SK-N-MC (cell line): ENCODE measurements at regions not wholly inside any gene's neighbourhood (a gene's known extent, or its start where the extent isn't known, plus 50 kb on each side); places are given as distances from the start of the nearest gene placed in this dataset.

ENCODE experiments used
- DNase-seq: peaks from one replicate; pipeline ENCODE4 v3.0.0-alpha.2; 2011; ENCODE audit warnings: low read depth, low spot score
- H3K27ac ChIP-seq: fragments of 200-600 bp; sonication (generic); 2 replicates; pipeline ENCODE4 v1.5.1; 2016; ENCODE audit warnings: mixed run types
- H3K36me3 ChIP-seq: fragments of 200-600 bp; sonication (generic); 2 replicates; pipeline ENCODE4 v1.6.1; 2017; ENCODE audit warnings: antibody characterized with exemption, low read length, mixed read lengths; ENCODE audit not compliant: insufficient read depth
- H3K4me3 ChIP-seq: fragments of 200-600 bp; sonication (generic); 2 replicates; pipeline ENCODE4 v1.5.1; 2016
- H3K9ac ChIP-seq: fragments of 200-600 bp; sonication (generic); 2 replicates; pipeline ENCODE4 v1.8.0; 2017; ENCODE audit warnings: mixed run types, mixed read lengths; ENCODE audit not compliant: insufficient read length
- H3K9me3 ChIP-seq: fragments of 200-600 bp; sonication (generic); 2 replicates; pipeline ENCODE4 v1.6.1; 2017; ENCODE audit warnings: low read depth, mild to moderate bottlenecking, antibody characterized with exemption, low read length, moderate library complexity, mixed read lengths
- EZH2 ChIP-seq: fragments of 200-600 bp; sonication (generic); IDR thresholded peaks from one replicate; pipeline ENCODE4 v1.6.1; 2017; ENCODE audit warnings: antibody characterized with exemption
- FOXP2 ChIP-seq: optimal IDR thresholded peaks from 2 replicates; pipeline ENCODE3; 2011; ENCODE audit warnings: mild to moderate bottlenecking, moderate library complexity; ENCODE audit not compliant: insufficient read depth; ENCODE audit errors: extremely low read length, control extremely low read depth
- POLR2AphosphoS5 ChIP-seq: IDR thresholded peaks from 2 replicates; pipeline ENCODE4 v1.6.1; 2012; ENCODE audit warnings: mild to moderate bottlenecking, low read depth, low read length, borderline replicate concordance

DNA sequence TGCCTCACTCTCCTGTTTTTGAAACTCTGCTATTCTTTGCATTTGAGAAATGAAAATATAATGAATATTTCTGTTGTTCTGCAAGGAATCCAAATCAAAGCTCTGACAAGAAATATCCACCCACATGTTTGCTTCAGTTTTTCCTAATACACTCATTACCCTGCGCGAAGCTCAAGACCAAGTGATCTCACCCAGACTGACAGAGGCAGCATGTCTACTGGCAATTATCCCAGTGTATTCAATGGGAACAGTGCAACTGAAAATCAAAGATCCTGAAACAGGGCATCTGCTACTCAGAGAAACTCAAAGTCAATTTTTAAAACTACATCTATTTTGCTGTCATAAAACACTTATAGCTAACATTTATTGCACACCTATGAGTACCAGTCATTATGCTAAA is 321.0 kb upstream of the LRRC7 start:
- no peaks in the 10 kb centered on the region for H3K9me3 ChIP-seq
- DNase-seq = no peak
- no peak overlapping the region for H3K4me3 ChIP-seq
- no peak overlapping the region for H3K27ac ChIP-seq
- no peak for TF ChIP-seq FOXP2
- TF ChIP-seq EZH2 = no peak
- no peak for TF ChIP-seq POLR2AphosphoS5
- H3K9ac ChIP-seq = no peak overlapping the region
- H3K36me3 ChIP-seq = no peaks in the 10 kb centered on the region

DNA sequence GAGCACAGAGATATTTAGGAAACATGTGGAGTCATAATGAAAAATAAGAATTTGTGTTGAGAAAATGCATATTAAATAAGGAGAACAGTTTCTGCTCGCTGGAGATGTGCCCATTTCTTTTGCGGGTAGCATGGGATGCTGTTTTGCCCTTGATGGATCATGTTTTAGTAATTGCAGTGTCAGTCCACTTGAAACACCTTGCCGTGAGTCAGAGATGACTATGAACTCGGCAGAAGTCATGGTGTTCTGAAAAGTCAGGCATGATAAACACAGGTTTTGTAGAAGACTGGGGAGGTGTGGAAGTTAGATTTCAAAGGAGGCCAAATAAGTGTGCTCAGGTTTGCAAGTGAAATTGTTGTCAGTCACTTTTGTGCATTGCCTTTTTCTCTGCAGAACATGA is 315.0 kb upstream of the LRRC7 start:
- H3K9ac ChIP-seq = no peak overlapping the region
- H3K36me3 ChIP-seq = no peaks in the 10 kb centered on the region
- no peak for TF ChIP-seq EZH2
- TF ChIP-seq POLR2AphosphoS5 = no peak
- TF ChIP-seq FOXP2 = no peak
- DNase-seq = no peak
- H3K27ac ChIP-seq = no peak overlapping the region
- no peak overlapping the region for H3K4me3 ChIP-seq
- no peaks in the 10 kb centered on the region for H3K9me3 ChIP-seq

DNA sequence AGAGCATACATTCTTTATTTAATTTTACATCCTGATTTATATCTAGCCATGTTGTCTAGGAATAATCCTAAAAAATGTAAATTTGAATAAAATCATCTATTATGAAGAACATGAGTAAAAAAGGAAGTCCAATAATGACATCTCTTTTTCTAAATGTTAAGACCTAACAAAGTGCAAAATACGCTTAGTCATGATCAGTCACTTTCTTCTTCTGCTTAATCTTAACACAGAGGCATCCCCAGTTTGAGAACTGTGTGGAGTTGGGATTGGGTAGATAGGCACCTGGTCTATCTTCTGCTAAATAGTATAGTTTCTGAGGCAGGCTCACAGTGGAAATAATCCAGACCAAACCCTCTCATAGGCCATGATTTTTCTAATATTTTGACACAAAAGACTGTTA is 311.7 kb upstream of the LRRC7 start:
- DNase-seq = no peak
- no peak for TF ChIP-seq POLR2AphosphoS5
- Histone ChIP-seq H3K4me3 (no peak overlapping the region), H3K36me3 (no peaks in the 10 kb centered on the region), H3K27ac (no peak overlapping the region), H3K9ac (no peak overlapping the region), H3K9me3 (no peaks in the 10 kb centered on the region)

DNA sequence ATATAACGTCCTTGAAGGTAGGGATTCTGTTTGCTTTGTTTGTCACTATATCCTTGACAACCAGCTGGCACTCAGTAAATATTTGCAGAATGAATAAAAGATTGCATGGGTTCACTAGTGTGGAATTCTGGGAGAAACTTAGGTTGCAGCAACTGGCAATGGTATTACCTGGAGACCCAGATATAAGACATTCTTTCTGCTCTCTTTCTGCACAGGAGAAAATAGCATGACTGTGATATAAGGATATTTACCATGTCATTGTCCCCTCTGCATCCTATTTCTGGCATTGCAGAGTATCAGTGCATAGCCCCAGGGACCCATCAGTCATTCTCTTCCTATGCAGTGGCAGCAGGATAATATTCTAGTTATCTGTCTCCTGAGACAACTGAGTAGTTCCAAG is 308.9 kb upstream of the LRRC7 start:
- DNase-seq = no peak
- no peak overlapping the region for H3K27ac ChIP-seq
- no peak overlapping the region for H3K9ac ChIP-seq
- no peaks in the 10 kb centered on the region for H3K9me3 ChIP-seq
- no peak overlapping the region for H3K4me3 ChIP-seq
- TF ChIP-seq FOXP2 (no peak), POLR2AphosphoS5 (no peak), EZH2 (no peak)
- no peaks in the 10 kb centered on the region for H3K36me3 ChIP-seq

DNA sequence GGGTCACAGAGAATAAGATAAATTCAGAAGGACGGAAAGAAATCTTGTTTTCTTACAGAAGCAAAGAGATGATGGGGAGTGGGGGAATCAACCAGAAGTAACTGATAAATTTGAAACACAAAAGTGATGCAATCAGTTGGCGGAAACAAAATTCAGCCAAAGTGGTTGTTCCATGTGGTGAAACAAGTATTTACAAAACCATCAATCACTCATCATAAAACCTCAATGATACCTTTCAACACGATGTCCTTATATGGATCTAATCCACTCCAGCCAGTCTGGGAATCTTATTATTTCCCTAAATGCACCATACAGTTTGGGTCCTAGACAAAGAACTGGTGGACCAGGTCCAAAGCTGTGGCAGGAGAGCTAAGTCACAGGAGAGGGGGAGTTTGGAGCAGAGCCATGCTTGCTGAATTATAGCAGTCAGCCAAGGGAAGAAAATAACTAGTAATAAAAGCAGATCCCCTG is 303.8 kb upstream of the LRRC7 start:
- DNase-seq = peak; percentile 35
- TF ChIP-seq POLR2AphosphoS5 = no peak
- TF ChIP-seq EZH2 = no peak
- TF ChIP-seq FOXP2 = no peak

DNA sequence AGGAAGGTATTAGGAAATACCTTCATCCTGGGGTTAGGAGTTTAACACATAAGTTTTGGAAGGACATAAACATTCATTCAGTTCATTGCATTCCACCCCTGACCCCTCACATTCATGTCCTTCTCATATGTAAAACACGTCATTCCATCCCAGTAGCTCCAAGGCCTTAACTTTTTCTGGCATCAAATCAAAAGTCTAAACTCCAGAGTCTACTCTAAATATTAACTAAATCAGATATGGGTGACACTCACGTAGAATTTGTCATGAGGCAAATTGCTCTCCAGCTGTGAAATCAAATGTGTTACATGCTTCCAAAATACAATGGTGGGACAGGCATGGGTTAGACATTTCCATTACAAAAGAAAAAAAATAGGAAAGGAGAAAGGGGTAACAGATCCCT is 298.2 kb upstream of the LRRC7 start:
- no peaks in the 10 kb centered on the region for H3K36me3 ChIP-seq
- no peak for DNase-seq

More for the DNA sequence above, 303.8 kb upstream of the LRRC7 start:
- H3K9ac ChIP-seq = no peak overlapping the region
- no peaks in the 10 kb centered on the region for H3K36me3 ChIP-seq
- no peaks in the 10 kb centered on the region for H3K9me3 ChIP-seq
- no peak overlapping the region for H3K27ac ChIP-seq
- peak overlapping the region; percentile 32 for H3K4me3 ChIP-seq

DNA sequence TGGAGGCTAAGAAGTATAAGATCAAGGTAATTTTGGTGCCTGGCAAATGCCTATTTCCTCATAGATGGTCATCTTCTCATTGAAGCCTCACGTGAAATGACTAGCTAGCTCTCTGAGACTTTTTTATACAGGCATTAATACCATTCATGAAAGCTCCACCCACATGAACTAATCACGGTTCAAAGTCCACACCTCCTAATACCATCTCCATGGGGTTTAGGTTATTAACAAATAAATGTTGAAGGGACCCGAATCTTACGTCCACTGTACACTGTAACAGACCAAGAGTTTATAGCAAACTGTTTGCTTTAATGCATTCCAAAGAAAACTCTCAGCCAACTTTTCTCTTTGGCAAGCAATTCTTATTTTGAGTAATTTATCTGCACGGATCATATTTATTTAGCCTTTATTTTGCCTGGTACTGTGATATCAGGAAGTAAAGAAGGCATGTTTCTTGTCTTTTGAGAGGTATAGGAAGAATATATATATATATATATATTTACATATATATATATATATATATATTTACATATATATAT is 296.1 kb upstream of the LRRC7 start:
- no peaks in the 10 kb centered on the region for H3K9me3 ChIP-seq
- H3K36me3 ChIP-seq = no peaks in the 10 kb centered on the region
- H3K4me3 ChIP-seq = no peak overlapping the region
- no peak overlapping the region for H3K9ac ChIP-seq
- no peak overlapping the region for H3K27ac ChIP-seq
- TF ChIP-seq EZH2 (no peak), POLR2AphosphoS5 (no peak), FOXP2 (no peak)
- no peak for DNase-seq

More for the DNA sequence above, 298.2 kb upstream of the LRRC7 start:
- TF ChIP-seq POLR2AphosphoS5 = no peak
- no peak for TF ChIP-seq FOXP2
- TF ChIP-seq EZH2 = no peak
- Histone ChIP-seq H3K27ac (no peak overlapping the region), H3K9me3 (no peaks in the 10 kb centered on the region), H3K9ac (no peak overlapping the region), H3K4me3 (no peak overlapping the region)

DNA sequence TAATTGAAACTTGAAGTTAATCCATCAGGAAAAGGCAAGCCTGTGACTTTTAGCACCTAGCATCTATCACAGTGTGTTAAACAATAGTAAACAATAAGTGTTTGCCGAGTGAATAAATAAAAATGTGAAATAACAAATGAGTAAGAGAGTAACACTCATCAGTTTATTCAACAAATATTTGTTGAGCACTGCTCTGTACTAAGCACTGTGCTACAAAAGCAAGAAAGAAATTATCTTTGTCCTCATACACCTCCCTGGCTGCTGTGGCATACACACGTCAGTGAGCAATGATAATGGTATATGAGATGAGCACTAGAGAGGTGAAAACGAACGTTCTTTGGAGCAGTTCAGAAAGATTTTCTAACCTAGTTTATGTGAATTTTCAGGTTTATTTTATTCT is 295.0 kb upstream of the LRRC7 start:
- DNase-seq = no peak
- H3K9me3 ChIP-seq = no peaks in the 10 kb centered on the region
- no peaks in the 10 kb centered on the region for H3K36me3 ChIP-seq
- no peak for TF ChIP-seq POLR2AphosphoS5
- TF ChIP-seq EZH2 = no peak
- TF ChIP-seq FOXP2 = no peak
- H3K9ac ChIP-seq = no peak overlapping the region
- no peak overlapping the region for H3K4me3 ChIP-seq
- no peak overlapping the region for H3K27ac ChIP-seq

DNA sequence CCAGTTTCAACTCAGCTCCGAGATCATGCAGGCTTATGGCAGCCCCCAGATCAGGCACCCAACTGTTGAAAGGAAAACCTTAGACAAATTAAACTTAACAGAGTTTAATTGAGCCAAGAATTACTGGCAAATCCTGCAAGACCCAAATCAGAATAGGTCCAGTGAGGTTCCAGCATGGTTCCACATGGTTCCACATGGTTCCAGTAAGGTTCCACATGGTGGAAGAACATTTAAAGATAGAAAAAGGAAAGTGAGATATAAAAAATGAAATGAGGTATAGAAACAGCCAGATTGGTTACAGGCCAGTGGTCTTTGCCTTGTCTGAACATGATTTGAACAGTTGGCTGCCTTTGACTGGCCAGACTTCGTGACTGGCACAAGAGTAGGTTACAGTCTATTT is 288.8 kb upstream of the LRRC7 start:
- H3K9ac ChIP-seq = no peak overlapping the region
- no peaks in the 10 kb centered on the region for H3K9me3 ChIP-seq
- no peak overlapping the region for H3K27ac ChIP-seq
- DNase-seq = no peak
- no peaks in the 10 kb centered on the region for H3K36me3 ChIP-seq
- H3K4me3 ChIP-seq = no peak overlapping the region
- TF ChIP-seq FOXP2 = no peak
- TF ChIP-seq EZH2 = no peak
